H1 (cell line): ENCODE measurements at regions not wholly inside any gene's neighbourhood (a gene's known extent, or its start where the extent isn't known, plus 50 kb on each side); places are given as distances from the start of the nearest gene placed in this dataset.

Experiments
- CTCF ChIA-PET: fragments of 300-600 bp; sonication (Branson Sonifier 250); formaldehyde crosslinking; loops from one replicate; lab custom pipeline; 2021; ENCODE audit not compliant: partially characterized antibody; lab: Charles Lee
- POLR2A ChIA-PET: fragments of 300-600 bp; sonication (Branson Sonifier 250); formaldehyde crosslinking; loops from one replicate; lab custom pipeline; 2021; ENCODE audit warnings: inconsistent platforms; ENCODE audit not compliant: partially characterized antibody; lab: Charles Lee
- DNase-seq, 2 experiments: peaks; one replicate each; pipeline versions ENCODE4 v3.0.0 to v3.0.0-alpha.2; 2010 to 2022; ENCODE audit warnings: low spot score in 2 of 2, low read depth in 1 of 2, mixed read lengths in 1 of 2
- FAIRE-seq: peaks from 2 replicates; lab custom pipeline; 2011; peaks lifted over from hg19 to GRCh38; lab: Jason Lieb, UNC
- H2AFZ ChIP-seq: 2 replicates; pipeline ENCODE4 v1.8.1; 2012; ENCODE audit warnings: low read length, inconsistent platforms
- H2AK5ac ChIP-seq: 2 replicates; pipeline ENCODE4 v1.6.1; 2013; ENCODE audit warnings: low read depth, low read length
- H2BK120ac ChIP-seq: replicated peaks from 2 replicates; pipeline ENCODE3; 2013; ENCODE audit warnings: low read depth, low read length, inconsistent platforms
- H2BK12ac ChIP-seq: 2 replicates; pipeline ENCODE4 v1.6.1; 2013; ENCODE audit warnings: low read depth, low read length
- H2BK15ac ChIP-seq: 2 replicates; pipeline ENCODE4 v1.6.1; 2013; ENCODE audit warnings: low read length
- H2BK20ac ChIP-seq: 2 replicates; pipeline ENCODE4 v1.6.1; 2013; ENCODE audit warnings: low read length
- H2BK5ac ChIP-seq: 2 replicates; pipeline ENCODE4 v1.6.1; 2013; ENCODE audit warnings: low read depth, low read length
- H3K14ac ChIP-seq: 2 replicates; pipeline ENCODE4 v1.6.1; 2013; ENCODE audit warnings: inconsistent platforms; ENCODE audit not compliant: insufficient read length
- H3K18ac ChIP-seq: 2 replicates; pipeline ENCODE4 v1.6.1; 2013; ENCODE audit warnings: low read length; ENCODE audit errors: extremely low read depth
- H3K23ac ChIP-seq: 2 replicates; pipeline ENCODE4 v1.6.1; 2013; ENCODE audit warnings: inconsistent platforms; ENCODE audit not compliant: insufficient read length
- H3K23me2 ChIP-seq: 2 replicates; pipeline ENCODE4 v1.6.1; 2013; ENCODE audit warnings: low read depth, low read length
- H3K27ac ChIP-seq: 2 replicates; pipeline ENCODE4 v1.6.1; 2011; ENCODE audit warnings: low read depth, low read length, inconsistent platforms
- H3K27me3 ChIP-seq, 4 experiments: replicated peaks in 1 of 4; 1 replicate in 1 of 4; 2 replicates in 3 of 4; pipeline versions ENCODE4 v1.6.1 to v1.8.1; 2011 to 2013; ENCODE audit warnings: low read length in 3 of 4, mild to moderate bottlenecking in 3 of 4, inconsistent platforms in 2 of 4, mixed read lengths in 2 of 4, moderate library complexity in 1 of 4; ENCODE audit not compliant: control insufficient read depth in 3 of 4, insufficient read depth in 3 of 4; ENCODE audit errors: extremely low read depth in 1 of 4
- H3K36me3 ChIP-seq, 4 experiments: 2 replicates each; pipeline versions ENCODE4 v1.6.1 to v1.8.1; 2011 to 2013; ENCODE audit warnings: mild to moderate bottlenecking in 4 of 4, low read length in 3 of 4, moderate library complexity in 2 of 4, control low read depth in 1 of 4, inconsistent platforms in 1 of 4; ENCODE audit not compliant: insufficient read depth in 4 of 4, control insufficient read depth in 2 of 4
- H3K4ac ChIP-seq: replicated peaks from 2 replicates; pipeline ENCODE3; 2013; ENCODE audit warnings: low read length, low read depth, mixed read lengths, inconsistent platforms; ENCODE audit not compliant: insufficient read length
- H3K4me1 ChIP-seq, 4 experiments: replicated peaks in 1 of 4; 1 replicate in 1 of 4; 2 replicates in 3 of 4; pipeline versions ENCODE4 v1.6.1 to v1.8.1; 2011 to 2013; ENCODE audit warnings: low read length in 3 of 4, inconsistent platforms in 2 of 4, mixed read lengths in 1 of 4; ENCODE audit not compliant: insufficient read depth in 4 of 4, control insufficient read depth in 3 of 4
- H3K4me2 ChIP-seq, 2 experiments: 2 replicates each; pipeline versions ENCODE4 v1.6.1 to v1.8.1; 2011 to 2013; ENCODE audit warnings: low read depth in 2 of 2, low read length in 2 of 2, control low read depth in 1 of 2, inconsistent platforms in 1 of 2, mild to moderate bottlenecking in 1 of 2; ENCODE audit not compliant: insufficient read depth in 1 of 2
- H3K4me3 ChIP-seq, 4 experiments: fragments of 200-600, 300-600 bp in 1 of 4; sonication (generic), shearing (Covaris generic), sonication (Bioruptor Twin) in 1 of 4; 2 replicates each; pipeline versions ENCODE4 v1.5.1 to v1.8.1; 2011 to 2016; ENCODE audit warnings: low read length in 4 of 4, low read depth in 3 of 4, control low read depth in 2 of 4, inconsistent platforms in 2 of 4, mild to moderate bottlenecking in 2 of 4, mixed read lengths in 1 of 4, moderate library complexity in 1 of 4; ENCODE audit not compliant: insufficient read depth in 2 of 4; ENCODE audit errors: extremely low read depth in 1 of 4
- H3K56ac ChIP-seq: replicated peaks from 2 replicates; pipeline ENCODE3; 2013; ENCODE audit warnings: low read depth, mild to moderate bottlenecking, mixed read lengths, low read length, inconsistent platforms; ENCODE audit not compliant: insufficient read length
- H3K79me1 ChIP-seq: 2 replicates; pipeline ENCODE4 v1.6.1; 2013; ENCODE audit warnings: low read depth, low read length, control low read depth
- H3K79me2 ChIP-seq, 2 experiments: 2 replicates each; pipeline versions ENCODE4 v1.6.1 to v1.8.1; 2012 to 2013; ENCODE audit warnings: low read length in 2 of 2, mild to moderate bottlenecking in 2 of 2, inconsistent platforms in 1 of 2; ENCODE audit not compliant: insufficient read depth in 2 of 2, control insufficient read depth in 1 of 2
- H3K9ac ChIP-seq, 4 experiments: replicated peaks in 1 of 4; 1 replicate in 1 of 4; 2 replicates in 3 of 4; pipeline versions ENCODE4 v1.6.1 to v1.8.1; 2011 to 2013; ENCODE audit warnings: low read depth in 3 of 4, low read length in 3 of 4, control low read depth in 2 of 4, mild to moderate bottlenecking in 2 of 4, moderate library complexity in 2 of 4, inconsistent platforms in 1 of 4; ENCODE audit errors: extremely low read depth in 1 of 4
- H3K9me3 ChIP-seq, 2 experiments: 2 replicates each; pipeline versions ENCODE4 v1.6.1 to v1.8.1; 2012 to 2013; ENCODE audit warnings: mild to moderate bottlenecking in 2 of 2, moderate library complexity in 2 of 2, control low read depth in 1 of 2, inconsistent platforms in 1 of 2, low read depth in 1 of 2, low read length in 1 of 2, mixed read lengths in 1 of 2; ENCODE audit not compliant: insufficient read depth in 2 of 2
- H4K20me1 ChIP-seq, 2 experiments: replicated peaks in 1 of 2; 2 replicates each; pipeline versions ENCODE3 to v1.8.1; 2011 to 2013; ENCODE audit warnings: inconsistent platforms in 2 of 2, low read length in 2 of 2, mild to moderate bottlenecking in 1 of 2; ENCODE audit not compliant: insufficient read depth in 2 of 2, control insufficient read depth in 1 of 2
- H4K5ac ChIP-seq: 2 replicates; pipeline ENCODE4 v1.6.1; 2013; ENCODE audit warnings: low read length, low read depth, mixed read lengths, inconsistent platforms; ENCODE audit not compliant: insufficient read length
- H4K8ac ChIP-seq: 2 replicates; pipeline ENCODE4 v1.8.0; 2013; ENCODE audit warnings: mild to moderate bottlenecking, moderate library complexity, low read length, inconsistent platforms; ENCODE audit not compliant: insufficient read depth; ENCODE audit errors: extremely low read depth
- H4K91ac ChIP-seq: replicated peaks from 2 replicates; pipeline ENCODE3; 2013; ENCODE audit warnings: low read length, mixed read lengths, inconsistent platforms; ENCODE audit not compliant: insufficient read length
- RFX5 ChIP-seq: IDR thresholded peaks from 2 replicates; pipeline ENCODE4 v1.6.1; 2011; ENCODE audit warnings: low read depth, low read length, improper control_type of control experiment, borderline replicate concordance
- SAP30 ChIP-seq: fragments of 300-600 bp; sonication (generic); IDR thresholded peaks from 2 replicates; pipeline ENCODE4 v1.7.1; 2012; ENCODE audit warnings: low read length, moderate library complexity, mild to moderate bottlenecking, inconsistent platforms; ENCODE audit not compliant: insufficient read depth, insufficient replicate concordance
- WGBS, 2 experiments: shearing (Covaris generic) in 1 of 2; methylation state at CpG; one replicate each; pipeline versions ENCODE4 v1.1.6 to v1.1.7; 2013 to 2015; ENCODE audit warnings: low lambda C conversion rate in 2 of 2, mixed read lengths in 2 of 2, inconsistent platforms in 1 of 2, low coverage in 1 of 2, missing lambda C conversion rate in 1 of 2; ENCODE audit not compliant: insufficient replicate concordance in 2 of 2, insufficient coverage in 1 of 2, insufficient read length in 1 of 2; ENCODE audit errors: extremely low coverage in 1 of 2, missing lambda C conversion rate in 1 of 2; 5-methylcytosine and 5-hydroxymethylcytosine counted together

DNA sequence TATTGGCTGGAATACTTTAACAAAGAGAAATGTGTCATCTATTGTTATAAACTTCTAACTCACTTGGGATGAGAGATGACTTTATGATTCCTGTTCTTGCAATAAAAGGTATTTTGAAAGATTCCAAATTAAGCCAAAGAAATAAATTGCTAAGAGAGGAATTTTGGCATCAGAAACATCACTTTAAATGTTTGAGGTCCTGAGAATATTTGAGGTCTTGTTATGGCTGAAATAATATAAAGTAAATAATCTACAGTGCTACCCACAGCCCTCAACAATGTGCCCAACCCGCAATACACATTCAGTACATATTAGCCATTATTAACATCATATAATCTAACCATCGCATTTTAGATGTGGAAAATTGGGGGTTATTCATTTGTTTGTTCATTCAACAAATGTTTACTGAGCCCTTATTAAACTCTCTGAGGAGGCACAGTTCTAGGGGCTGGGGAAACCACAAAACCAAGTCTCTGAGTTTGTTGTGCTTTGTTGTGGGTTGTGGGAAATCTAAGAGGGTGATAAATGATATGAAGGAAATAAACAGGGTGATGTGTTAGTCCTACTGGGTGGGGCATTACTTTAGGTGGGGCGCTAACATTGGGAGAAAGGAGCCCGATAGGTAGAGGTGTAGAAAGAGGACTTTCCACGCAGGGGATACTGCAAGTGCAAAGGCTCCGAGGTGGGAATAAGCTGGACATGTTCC lies 135.2 kb upstream of the CLINT1 start:
- Histone ChIP-seq H2AK5ac (no peak overlapping the region), H3K18ac (no peak overlapping the region), H3K4me1 (peaks cover 0 to 2% (median 0%) of the 10 kb centered on the region in 4 experiments; a peak in 1 of 7 replicates), H3K9me3 (no peaks in the 10 kb centered on the region), H3K27ac (no peak overlapping the region), H3K9ac (no peak overlapping the region), H3K79me2 (no peaks in the 10 kb centered on the region), H2BK5ac (no peak overlapping the region), H4K5ac (no peak overlapping the region), H3K4ac (no peak overlapping the region), H3K4me2 (no peak overlapping the region), H4K20me1 (no peaks in the 10 kb centered on the region), H3K4me3 (no peak overlapping the region), H2BK12ac (no peak overlapping the region), H2BK120ac (no peak overlapping the region), H4K91ac (no peak overlapping the region), H2BK15ac (no peak overlapping the region), H3K14ac (no peak overlapping the region), H2BK20ac (0 out of 2 replicates have a peak overlapping the region, but pooled peaks have one; percentile 7), H2AFZ (peak overlapping the region; percentile 93), H3K56ac (no peak overlapping the region), H3K23ac (no peak overlapping the region), H3K36me3 (no peaks in the 10 kb centered on the region), H4K8ac (no peak overlapping the region), H3K27me3 (no peaks in the 10 kb centered on the region), H3K79me1 (no peaks in the 10 kb centered on the region), H3K23me2 (no peaks in the 10 kb centered on the region)
- FAIRE-seq = no peak
- ChIA-PET POLR2A (interaction anchor here (0.6 to 1.0 kb wide), 4 partner anchors 7 to 139 kb away, joined by 3 read pairs; no protein-coding TSS in a partner anchor), CTCF (interaction anchor here (0.6 to 5.0 kb wide), 45 partner anchors 9 to 247 kb away, joined by 3 to 34 read pairs (median 4); no protein-coding TSS in a partner anchor)
- WGBS, 2 experiments = 90% methylated on average over 6 of the region's 6 CpGs; no CpG with 5 or more reads in 1 of the 2 experiments
- no peak for DNase-seq
- TF ChIP-seq SAP30 (no peak), RFX5 (no peak)
